GM12878 (cell line): ENCODE measurements at regions not wholly inside any gene's neighbourhood (a gene's known extent, or its start where the extent isn't known, plus 50 kb on each side); places are given as distances from the start of the nearest gene placed in this dataset.

Experiments
- ATAC-seq: fragments of 200-7000 bp; cut with Tn5 transposase; 3 replicates; pipeline ENCODE4 v1.9.1; 2020; ENCODE audit warnings: mild to moderate bottlenecking, moderate library complexity
- BruUV-seq: library from RNA; stranded (reverse); fragments of 400-500 nt; replicated peaks from 2 replicates; lab custom pipeline; 2021; lab: Mats Ljungman, UMichigan
- CTCF ChIA-PET: fragments of 300-600 bp; sonication (Branson Sonifier 250); formaldehyde crosslinking; extraction: SDS; loops from one replicate; lab custom pipeline; 2021; ENCODE audit warnings: inconsistent platforms; lab: Yijun Ruan, JAX
- POLR2A ChIA-PET: fragments of 350-600 bp; formaldehyde crosslinking; extraction: SDS; loops from one replicate; lab custom pipeline; 2021; ENCODE audit warnings: inconsistent platforms; lab: Charles Lee
- RAD21 ChIA-PET: fragments of 300-600 bp; sonication (Branson Sonifier 250); formaldehyde crosslinking; loops from one replicate; lab custom pipeline; 2023; ENCODE audit warnings: antibody characterized with exemption; ENCODE audit not compliant: unreplicated experiment; lab: Charles Lee
- SMC1A ChIA-PET: fragments of 300-600 bp; sonication (Branson Sonifier 250); formaldehyde crosslinking; loops from one replicate; lab custom pipeline; 2023; ENCODE audit not compliant: unreplicated experiment, uncharacterized antibody; lab: Charles Lee
- DNase-seq: peaks from one replicate; pipeline ENCODE4 v3.0.0-alpha.2; 2011; ENCODE audit warnings: low read depth, low spot score
- FAIRE-seq: peaks from 3 replicates; lab custom pipeline; 2011; peaks lifted over from hg19 to GRCh38; lab: Jason Lieb, UNC
- H2AFZ ChIP-seq: 2 replicates; pipeline ENCODE4 v1.6.0; 2011; ENCODE audit warnings: low read depth, low read length, control low read depth; ENCODE audit not compliant: control insufficient read depth
- H3K27ac ChIP-seq: 2 replicates; pipeline ENCODE4 v1.5.1; 2011; ENCODE audit warnings: control low read depth; ENCODE audit not compliant: control insufficient read depth, insufficient read depth
- H3K27me3 ChIP-seq, 2 experiments: replicated peaks in 1 of 2; 2 replicates each; pipeline versions ENCODE4 v1.6.0 to v1.6.1; 2011; ENCODE audit warnings: low read length in 1 of 2; ENCODE audit not compliant: control insufficient read depth in 2 of 2, insufficient read depth in 2 of 2
- H3K36me3 ChIP-seq, 2 experiments: 2 replicates each; pipeline ENCODE4 v1.5.1; 2011; ENCODE audit warnings: low read length in 1 of 2; ENCODE audit not compliant: control insufficient read depth in 2 of 2, insufficient read depth in 2 of 2
- H3K4me1 ChIP-seq: 2 replicates; pipeline ENCODE4 v1.6.1; 2011; ENCODE audit warnings: mild to moderate bottlenecking, low read length, moderate library complexity, mixed read lengths; ENCODE audit not compliant: control insufficient read depth, insufficient read depth
- H3K4me2 ChIP-seq: 2 replicates; pipeline ENCODE4 v1.6.0; 2011; ENCODE audit warnings: control low read depth; ENCODE audit not compliant: control insufficient read depth, insufficient read depth
- H3K4me3 ChIP-seq: fragments of 200-600 bp; sonication (generic); 2 replicates; pipeline ENCODE4 v1.5.1; 2016
- H3K79me2 ChIP-seq: 2 replicates; pipeline ENCODE4 v1.6.0; 2011; ENCODE audit warnings: low read length; ENCODE audit not compliant: control insufficient read depth, insufficient read depth
- H3K9ac ChIP-seq: 2 replicates; pipeline ENCODE4 v1.8.0; 2011; ENCODE audit warnings: low read length, control low read depth, mixed read lengths; ENCODE audit not compliant: control insufficient read depth, insufficient read depth
- H3K9me3 ChIP-seq: replicated peaks from 3 replicates; pipeline ENCODE4 v1.5.1; 2011; ENCODE audit warnings: mild to moderate bottlenecking, low read length; ENCODE audit not compliant: control insufficient read depth, insufficient read depth
- H4K20me1 ChIP-seq: 2 replicates; pipeline ENCODE4 v1.6.0; 2011; ENCODE audit not compliant: control insufficient read depth, insufficient read depth
- BCL11A ChIP-seq: IDR thresholded peaks from 2 replicates; pipeline ENCODE4 v1.6.1; 2011; ENCODE audit warnings: low read depth, low read length
- DPF2 ChIP-seq: fragments of 450-650 bp; IDR thresholded peaks from 2 replicates; pipeline ENCODE4 v1.6.1; 2017; ENCODE audit warnings: mild to moderate bottlenecking
- EP300 ChIP-seq, 2 experiments: fragments of 150-350 bp in 1 of 2; IDR thresholded peaks; 2 replicates each; pipeline ENCODE4 v1.6.1; 2011 to 2012; ENCODE audit warnings: low read depth in 2 of 2, low read length in 2 of 2, borderline replicate concordance in 1 of 2, improper control_type of control experiment in 1 of 2, inconsistent platforms in 1 of 2; ENCODE audit not compliant: control insufficient read depth in 1 of 2
- GATAD2B ChIP-seq: fragments of 450-650 bp; conservative IDR thresholded peaks from 2 replicates; pipeline ENCODE4 v1.6.1; 2017; ENCODE audit warnings: low read depth, mild to moderate bottlenecking, moderate library complexity
- HDAC6 ChIP-seq: fragments of 200-600 bp; sonication (generic); IDR thresholded peaks from one replicate; pipeline ENCODE4 v1.8.0; 2017; ENCODE audit warnings: antibody characterized with exemption; ENCODE audit not compliant: unreplicated experiment
- KAT2A ChIP-seq: conservative IDR thresholded peaks from 2 replicates; pipeline ENCODE4 v1.6.1; 2011; ENCODE audit warnings: low read depth, low read length; ENCODE audit not compliant: control insufficient read depth
- MXI1 ChIP-seq: fragments of 150-350 bp; IDR thresholded peaks from 2 replicates; pipeline ENCODE4 v1.6.1; 2011; ENCODE audit warnings: low read depth, mild to moderate bottlenecking, inconsistent platforms, low read length, improper control_type of control experiment
- NFYA ChIP-seq: IDR thresholded peaks from 2 replicates; pipeline ENCODE4 v1.6.1; 2011; ENCODE audit warnings: low read depth, mild to moderate bottlenecking, low read length, improper control_type of control experiment, borderline replicate concordance
- PAX8 ChIP-seq: fragments of 450-650 bp; IDR thresholded peaks from 2 replicates; pipeline ENCODE4 v1.6.1; 2017; ENCODE audit warnings: mild to moderate bottlenecking, moderate library complexity
- RBBP5 ChIP-seq: fragments of 200-600 bp; sonication (generic); conservative IDR thresholded peaks from 2 replicates; pipeline ENCODE4 v1.6.1; 2016
- SIX5 ChIP-seq: IDR thresholded peaks from 2 replicates; pipeline ENCODE4 v1.6.1; 2011; ENCODE audit warnings: mild to moderate bottlenecking, low read depth, low read length, moderate library complexity; ENCODE audit not compliant: severe bottlenecking
- SUPT20H ChIP-seq: IDR thresholded peaks from 2 replicates; pipeline ENCODE4 v1.6.1; 2011; ENCODE audit warnings: low read depth, mild to moderate bottlenecking, low read length, moderate library complexity, borderline replicate concordance; ENCODE audit not compliant: control insufficient read depth
- TARDBP ChIP-seq: IDR thresholded peaks from 2 replicates; pipeline ENCODE4 v1.6.1; 2016; ENCODE audit warnings: borderline replicate concordance
- ZNF622 ChIP-seq: fragments of 450-650 bp; IDR thresholded peaks from 2 replicates; pipeline ENCODE4 v1.6.1; 2017; ENCODE audit warnings: mild to moderate bottlenecking, inconsistent platforms
- ZZZ3 ChIP-seq: IDR thresholded peaks from 2 replicates; pipeline ENCODE4 v1.6.1; 2011; ENCODE audit warnings: low read depth; ENCODE audit not compliant: control insufficient read depth, insufficient read length
- WGBS: methylation state at CpG from one replicate; pipeline ENCODE4 v1.1.6; 2016; ENCODE audit warnings: low lambda C conversion rate; ENCODE audit not compliant: insufficient replicate concordance, insufficient coverage; ENCODE audit errors: missing lambda C conversion rate; 5-methylcytosine and 5-hydroxymethylcytosine counted together
- in situ Hi-C: fragments of 300-500 bp; cut with MboI; formaldehyde crosslinking; loops from 9 replicates; pipeline ENCODE4 v1.14.3; 2018; ENCODE audit warnings: mixed read lengths
- intact Hi-C: fragments of 100-400 bp; cut with micrococcal nuclease; formaldehyde crosslinking; loops from one replicate; pipeline ENCODE4 v1.14.2; 2022; ENCODE audit not compliant: unreplicated experiment
- TF ChIP-seq, protein P1 (sequence below): fragments of 450-650 bp; IDR thresholded peaks from 2 replicates; pipeline ENCODE4 v1.6.1; 2017; ENCODE audit warnings: low read depth, mild to moderate bottlenecking, moderate library complexity

DNA sequence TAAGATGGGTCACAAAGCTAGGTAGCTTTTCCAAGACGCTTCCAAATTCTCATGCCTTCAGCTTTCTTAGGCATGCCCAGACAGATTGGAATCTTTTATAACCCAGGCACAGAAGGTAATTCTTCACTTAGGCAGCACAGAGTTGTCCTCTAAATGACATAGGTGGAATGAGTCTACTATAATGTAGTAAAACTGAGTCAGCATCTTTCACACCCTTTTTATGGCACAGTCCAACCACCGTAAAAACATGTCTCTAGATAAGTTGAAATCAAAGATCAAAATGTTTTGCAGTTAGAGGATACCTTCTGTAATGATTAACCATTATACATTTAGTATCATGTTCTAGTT, 128.4 kb upstream of the FAT1 start:
- Histone ChIP-seq H3K27ac (no peak overlapping the region), H3K9me3 (no peaks in the 10 kb centered on the region), H3K27me3 (no peaks in the 10 kb centered on the region), H4K20me1 (no peaks in the 10 kb centered on the region), H3K4me2 (no peak overlapping the region), H3K36me3 (no peaks in the 10 kb centered on the region), H3K4me1 (no peaks in the 10 kb centered on the region), H3K4me3 (no peak overlapping the region), H2AFZ (no peak overlapping the region), H3K9ac (no peak overlapping the region), H3K79me2 (no peaks in the 10 kb centered on the region)
- in situ Hi-C loops, result no loop called here
- DNase-seq, result no peak
- no peak for FAIRE-seq
- RAD21 ChIA-PET, result no interaction called here
- CTCF ChIA-PET, result no interaction called here
- SMC1A ChIA-PET, result no interaction called here
- TF ChIP-seq SUPT20H (no peak), DPF2 (no peak), SIX5 (no peak)
- no TSS peak for BruUV-seq
- 0% methylated on average over 2 of the region's 2 CpGs for WGBS
- no peak for ATAC-seq
- intact Hi-C loops, result no loop called here
- POLR2A ChIA-PET, result no interaction called here

DNA sequence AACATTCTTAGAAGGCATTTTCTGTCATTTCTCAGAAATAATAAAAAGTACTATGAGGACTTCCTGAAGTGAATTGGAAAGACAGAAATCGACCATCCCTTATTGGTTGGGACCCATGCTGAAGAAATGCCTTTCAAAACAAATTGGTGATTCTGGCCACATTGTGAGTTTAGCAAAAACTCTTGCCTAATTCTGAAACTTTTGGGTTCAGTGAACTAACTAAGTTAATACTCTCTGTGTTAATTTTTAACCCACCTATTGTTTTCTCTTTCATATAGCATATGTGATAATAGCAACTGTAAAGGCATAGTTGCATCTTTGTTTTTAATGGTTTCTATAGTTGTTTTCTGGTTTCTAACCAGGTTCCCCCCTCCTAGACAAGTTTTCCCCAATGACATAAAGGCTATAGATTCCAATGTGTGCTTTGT, 129.3 kb upstream of the FAT1 start:
- no TSS peak for BruUV-seq
- Histone ChIP-seq H2AFZ (no peak overlapping the region), H3K4me2 (no peak overlapping the region), H3K9me3 (no peaks in the 10 kb centered on the region), H3K79me2 (no peaks in the 10 kb centered on the region), H3K27ac (no peak overlapping the region), H3K36me3 (no peaks in the 10 kb centered on the region), H3K9ac (no peak overlapping the region), H3K4me3 (no peak overlapping the region), H4K20me1 (no peaks in the 10 kb centered on the region), H3K4me1 (no peaks in the 10 kb centered on the region), H3K27me3 (no peaks in the 10 kb centered on the region)
- in situ Hi-C loops (no loop called here), intact Hi-C loops (no loop called here)
- DNase-seq (no peak), FAIRE-seq (no peak), ATAC-seq (peak; percentile 70)
- ChIA-PET RAD21 (no interaction called here), POLR2A (no interaction called here), CTCF (no interaction called here), SMC1A (no interaction called here)
- WGBS, result 0% methylated on average over 1 of the region's 1 CpG
- TF ChIP-seq BCL11A (no peak), GATAD2B (no peak), TARDBP (no peak), KAT2A (no peak), EP300 (IDR thresholded peaks at IDR 0.05; ENCODE audit: borderline replicate concordance in 1 of 2, control insufficient read depth in 1 of 2, low read depth in 2 of 2, low read length in 2 of 2) (peak; percentile 8 to 27; a peak in 1 of 4 replicates), ZZZ3 (no peak), NFYA (no peak), RBBP5 (no peak), ZNF622 (no peak), HDAC6 (no peak), PAX8 (no peak), DPF2 (no peak), MXI1 (no peak)
- TF ChIP-seq, protein P1, sequence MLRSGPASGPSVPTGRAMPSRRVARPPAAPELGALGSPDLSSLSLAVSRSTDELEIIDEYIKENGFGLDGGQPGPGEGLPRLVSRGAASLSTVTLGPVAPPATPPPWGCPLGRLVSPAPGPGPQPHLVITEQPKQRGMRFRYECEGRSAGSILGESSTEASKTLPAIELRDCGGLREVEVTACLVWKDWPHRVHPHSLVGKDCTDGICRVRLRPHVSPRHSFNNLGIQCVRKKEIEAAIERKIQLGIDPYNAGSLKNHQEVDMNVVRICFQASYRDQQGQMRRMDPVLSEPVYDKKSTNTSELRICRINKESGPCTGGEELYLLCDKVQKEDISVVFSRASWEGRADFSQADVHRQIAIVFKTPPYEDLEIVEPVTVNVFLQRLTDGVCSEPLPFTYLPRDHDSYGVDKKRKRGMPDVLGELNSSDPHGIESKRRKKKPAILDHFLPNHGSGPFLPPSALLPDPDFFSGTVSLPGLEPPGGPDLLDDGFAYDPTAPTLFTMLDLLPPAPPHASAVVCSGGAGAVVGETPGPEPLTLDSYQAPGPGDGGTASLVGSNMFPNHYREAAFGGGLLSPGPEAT, result no peak
